NCI-H2171 treated with DMSO at 0.1 percent for 48 hours (cell line): ENCODE measurements at regions not wholly inside any gene's neighbourhood (a gene's known extent, or its start where the extent isn't known, plus 50 kb on each side); places are given as distances from the start of the nearest gene placed in this dataset.
A peak's percentile ranks its signal among the peaks of the same experiment; 100 is the strongest.

Experiments used
- DNase-seq: peaks from one replicate; lab custom pipeline; 2025; lab: John Stamatoyannopoulos, UW

GRCh38 chr15:99440551-99441443 is 125.0 kb upstream of the MEF2A start:
- DNase-seq, result peak; percentile 26

GRCh38 chr15:99441444-99441800 is 124.4 kb upstream of the MEF2A start:
- no peak for DNase-seq

DNA sequence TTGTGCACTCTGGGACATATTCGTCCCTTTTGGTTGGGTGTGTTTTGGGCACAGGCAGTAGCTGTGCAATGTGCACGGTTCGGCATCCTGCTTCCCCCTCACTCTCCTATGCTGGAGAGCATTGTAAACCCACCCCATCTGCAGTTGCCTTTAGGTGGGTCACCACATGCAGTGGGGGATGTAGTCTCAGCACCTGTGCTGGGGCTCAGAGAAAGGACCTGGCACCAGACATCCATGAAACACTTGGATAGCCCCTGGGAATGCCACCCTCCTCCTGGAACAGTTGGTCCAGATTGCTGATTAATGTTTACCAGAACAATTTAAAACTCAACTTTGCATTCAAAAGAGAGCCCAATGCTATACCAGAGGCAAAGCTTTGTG is 123.9 kb upstream of the MEF2A start:
- peak; percentile 43 for DNase-seq

GRCh38 chr15:99442252-99442897 is 123.4 kb upstream of the MEF2A start:
- peak; percentile 43 for DNase-seq

GRCh38 chr15:99443056-99443756 is 122.6 kb upstream of the MEF2A start:
- DNase-seq, result no peak

- no peak for DNase-seq
Measured at GRCh38 chr15:99443768-99444446, 121.9 kb upstream of the MEF2A start.

- no peak for DNase-seq
Measured at GRCh38 chr15:99445272-99445850, 120.4 kb upstream of the MEF2A start.

- peak; percentile 72 for DNase-seq
Measured at GRCh38 chr15:99446565-99447496, 119.0 kb upstream of the MEF2A start.

DNA sequence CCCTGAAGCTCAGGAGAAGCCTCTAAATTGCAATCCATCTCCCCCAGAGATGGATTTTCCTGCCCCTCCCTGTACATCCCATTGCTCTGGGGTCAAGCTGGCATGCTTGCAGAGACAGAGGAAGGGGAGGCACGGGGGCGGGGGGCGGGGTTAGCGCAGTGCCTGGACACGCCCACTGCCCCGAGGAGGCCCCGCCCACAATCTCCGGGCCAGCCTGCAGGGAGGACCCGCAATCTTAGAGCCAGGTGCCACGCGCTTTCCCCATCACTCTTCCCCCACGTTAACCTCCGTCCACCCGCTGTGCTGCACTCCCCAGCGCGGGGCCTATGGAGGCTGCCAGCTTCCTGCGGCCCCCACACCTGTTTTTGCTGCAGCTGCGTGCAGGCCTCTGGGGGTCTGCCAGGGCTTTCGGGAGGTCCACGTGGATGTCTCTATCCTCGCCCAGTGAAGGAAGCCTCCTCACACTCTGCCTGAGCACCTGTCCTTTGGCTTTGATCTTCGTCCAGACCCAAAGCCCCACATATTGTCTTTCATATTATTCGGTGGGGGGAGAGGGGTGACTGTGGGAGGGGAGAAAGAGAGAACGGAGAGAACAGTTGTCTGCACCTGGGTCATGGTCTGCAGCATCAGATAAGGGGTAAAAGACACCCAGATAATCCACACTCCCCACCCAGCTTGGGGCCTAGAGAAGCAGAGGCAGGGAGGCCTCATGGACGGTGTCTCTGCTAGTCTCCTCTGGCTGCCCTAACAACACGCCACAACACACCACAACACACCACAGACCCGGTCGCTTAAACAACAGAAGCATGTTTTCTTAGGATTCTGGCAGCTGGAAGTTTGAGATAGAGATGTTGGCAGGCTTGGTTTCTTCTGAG is 118.0 kb upstream of the MEF2A start:
- peak; percentile 41 for DNase-seq

DNA sequence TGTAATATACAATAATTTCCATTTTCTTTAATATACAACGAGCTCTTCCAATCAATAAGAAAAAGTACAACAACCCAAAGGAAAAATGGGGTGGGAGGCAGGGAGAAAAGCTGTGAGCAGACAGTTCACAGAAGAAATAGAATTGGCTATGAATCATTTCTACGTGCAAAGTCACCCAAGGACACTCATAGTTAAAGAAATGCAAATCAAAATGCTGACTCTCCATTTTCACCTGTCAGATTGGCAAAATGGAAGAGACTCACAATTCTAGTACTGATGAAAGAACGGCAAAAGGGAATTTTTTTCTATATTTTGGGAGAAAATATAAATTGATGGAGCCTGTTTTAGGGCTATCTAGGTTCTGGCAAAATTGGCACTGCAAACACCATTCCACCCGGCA is 116.3 kb upstream of the MEF2A start:
- DNase-seq, result no peak

DNA sequence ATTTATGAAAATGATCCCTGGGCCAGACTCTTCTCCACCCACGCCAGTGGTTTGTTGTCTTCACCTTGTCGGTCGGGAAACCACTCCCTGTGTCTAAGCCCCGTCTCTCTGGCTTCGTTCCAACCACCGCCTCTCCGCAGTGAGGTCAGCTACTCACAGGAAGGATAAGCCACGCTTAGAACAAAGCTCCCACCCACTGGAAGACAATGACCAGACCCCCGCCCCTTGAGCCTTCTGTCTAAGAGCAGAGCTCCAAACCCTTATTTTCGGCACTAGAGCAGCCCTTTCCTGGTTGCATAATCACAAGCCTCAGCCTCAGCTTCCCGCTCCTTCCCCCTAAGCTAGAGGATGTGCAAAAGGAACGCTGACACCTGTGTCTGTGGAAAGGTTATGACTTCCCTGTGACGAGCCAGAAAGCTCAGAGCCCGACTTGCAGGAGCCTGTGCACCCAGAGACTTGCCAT is 114.9 kb upstream of the MEF2A start:
- no peak for DNase-seq

DNA sequence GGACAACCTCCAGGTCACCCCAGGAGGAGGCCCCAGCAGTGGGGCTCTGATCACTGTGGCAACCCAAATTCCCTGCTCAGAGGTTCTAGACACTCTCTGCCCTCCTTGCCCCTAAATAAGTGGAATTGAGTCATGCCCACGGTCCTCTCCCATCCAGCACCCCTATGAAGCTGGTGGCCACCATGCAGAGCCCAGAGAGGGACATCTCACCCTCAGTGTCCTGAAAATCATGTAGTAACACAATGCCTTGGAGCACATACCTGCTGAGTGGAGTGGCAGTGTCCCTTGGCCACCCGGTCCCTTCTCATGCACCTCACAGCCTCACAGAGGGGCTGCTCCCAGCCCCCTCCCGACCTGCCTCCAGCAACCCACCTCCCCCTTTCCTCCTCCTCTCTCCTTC is 114.3 kb upstream of the MEF2A start:
- DNase-seq, result no peak

DNA sequence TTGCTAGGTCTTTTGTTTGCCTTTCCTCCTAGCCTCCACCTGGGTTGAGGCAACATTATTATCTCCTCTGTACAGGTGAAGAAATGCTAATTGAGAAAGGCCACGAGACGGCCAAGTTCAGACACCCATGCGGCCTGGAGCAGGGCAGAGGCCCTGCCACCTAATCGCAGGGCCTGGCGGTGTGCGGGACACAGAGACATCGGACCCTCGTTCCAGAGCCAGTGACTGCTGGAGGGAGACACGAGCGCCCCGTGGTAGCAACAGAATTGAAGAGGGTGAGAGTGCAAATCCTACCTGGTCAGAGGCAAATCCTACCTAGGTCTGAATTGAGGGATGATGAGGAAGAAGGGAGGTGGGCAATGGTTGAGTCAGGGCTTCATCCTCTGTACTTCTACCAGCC is 113.8 kb upstream of the MEF2A start:
- no peak for DNase-seq

DNA sequence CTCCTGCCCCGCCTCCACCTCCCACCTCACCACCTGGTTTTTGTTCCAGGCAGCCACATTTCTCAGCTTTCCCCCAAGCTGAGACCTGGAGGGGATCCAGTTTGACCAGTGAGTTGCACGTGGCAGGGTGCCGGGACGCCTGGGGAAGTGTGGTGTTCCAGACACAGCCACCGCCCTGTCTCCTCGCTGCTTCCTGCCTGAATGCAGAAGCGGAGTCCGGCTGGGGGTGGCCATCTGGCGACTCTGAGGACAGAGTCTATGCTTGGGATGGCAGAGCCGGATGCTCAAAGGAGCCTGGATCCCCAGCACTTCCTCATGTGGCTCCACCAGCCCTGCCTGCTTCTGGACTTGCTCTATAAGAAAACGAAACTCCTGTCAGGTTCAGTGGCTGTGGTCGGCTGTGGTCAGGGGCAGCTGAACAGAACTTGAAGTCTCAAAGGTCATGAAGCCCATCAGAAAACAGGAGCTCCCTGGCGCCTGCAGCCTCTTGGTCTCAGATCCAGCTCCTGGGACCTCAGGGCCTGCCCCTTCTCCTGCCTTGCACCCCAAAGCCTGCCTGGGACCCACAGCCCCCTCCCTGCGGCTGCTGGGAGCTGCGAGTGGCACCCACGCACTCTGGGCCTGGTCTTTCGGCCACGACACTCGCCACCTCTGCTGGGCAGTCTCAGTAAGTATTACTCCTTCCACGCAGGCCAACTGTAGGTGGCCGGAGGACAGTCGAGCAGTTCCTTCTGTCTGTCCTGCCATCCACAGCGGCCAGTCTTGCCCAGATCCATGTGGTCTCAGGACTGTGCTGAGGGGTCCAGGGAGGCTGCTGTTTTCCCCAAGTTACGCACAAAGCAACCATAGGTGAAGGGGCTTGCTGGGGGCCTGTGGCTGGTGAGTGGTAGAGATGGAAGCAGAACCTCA is 112.8 kb upstream of the MEF2A start:
- no peak for DNase-seq

DNA sequence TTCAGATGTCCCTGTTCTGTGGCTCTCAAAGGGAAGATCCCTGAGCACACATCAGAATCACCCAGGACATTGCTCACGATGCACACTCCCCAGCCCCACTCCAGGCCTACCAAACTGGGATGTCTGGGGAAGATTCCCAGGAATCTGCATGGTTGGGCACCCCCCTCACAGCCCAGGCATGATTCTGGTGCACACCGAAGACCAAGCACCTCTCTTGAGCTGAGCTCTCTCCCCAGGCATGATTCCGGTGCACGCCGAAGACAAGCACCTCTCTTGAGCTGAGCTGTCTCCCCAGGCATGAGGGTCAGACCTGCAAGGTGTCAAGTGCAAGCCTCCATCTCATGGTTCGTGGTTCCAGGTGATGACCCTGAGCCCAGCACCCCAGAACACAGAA is 112.2 kb upstream of the MEF2A start:
- no peak for DNase-seq

GRCh38 chr15:99454107-99454809 is 111.5 kb upstream of the MEF2A start:
- no peak for DNase-seq

DNA sequence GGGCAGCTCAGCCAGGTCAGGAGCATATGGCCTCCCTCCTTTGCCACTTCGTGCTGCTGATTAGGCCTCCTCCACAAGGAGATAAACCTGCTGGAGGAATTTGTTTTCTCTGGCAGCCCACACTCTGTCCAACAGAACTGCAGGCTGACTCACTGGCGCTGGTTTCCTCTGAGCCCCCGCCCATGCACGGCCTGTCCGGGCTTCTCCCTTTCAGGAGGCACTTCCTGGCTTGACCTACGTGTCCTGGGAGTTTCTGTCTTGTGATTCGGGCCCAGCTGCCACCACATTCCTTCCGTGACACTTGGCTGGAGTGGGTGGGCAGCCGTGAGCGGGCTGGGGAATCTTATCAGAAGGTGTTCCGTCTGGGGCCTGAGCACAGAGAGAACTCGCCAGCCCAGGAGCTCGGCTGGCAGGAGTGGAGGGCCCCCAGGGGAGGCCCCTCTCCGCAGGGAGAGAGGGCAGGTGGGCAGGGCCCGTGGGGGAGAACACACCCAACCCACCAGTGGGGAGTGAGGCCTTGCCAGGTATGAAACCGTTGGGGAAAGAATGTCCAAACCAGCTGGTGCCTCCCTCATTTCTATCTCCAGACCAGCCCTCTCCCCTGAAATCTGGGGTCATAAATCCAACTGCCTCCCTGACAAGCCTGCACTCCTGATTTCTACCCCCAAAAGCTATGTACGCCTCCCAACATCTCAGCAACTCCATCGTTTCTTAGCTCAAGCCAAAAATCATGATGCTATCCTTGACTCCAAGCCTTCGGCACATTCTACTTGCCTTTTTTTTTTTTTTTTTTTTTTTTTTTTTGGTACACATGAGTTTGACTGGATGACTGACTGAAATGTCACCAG is 110.6 kb upstream of the MEF2A start:
- DNase-seq, result no peak
